ENCODE measurements at regions not wholly inside any gene's neighbourhood (a gene's known extent, or its start where the extent isn't known, plus 50 kb on each side); places are given as distances from the start of the nearest gene placed in this dataset.

- Mint-ChIP-seq H3K9me3 (no peaks in the 10 kb centered on the region), H3K27ac (no peak overlapping the region), H3K4me1 (peaks cover 12% of the 10 kb centered on the region), H3K27me3 (ENCODE audit: insufficient read depth) (no peaks in the 10 kb centered on the region), H3K4me3 (no peak overlapping the region), H3K36me3 (ENCODE audit: low read depth) (peaks cover 14% of the 10 kb centered on the region)
- 77 to 100% methylated on average over 1 of the region's 2 CpGs for WGBS, 2 experiments (ENCODE audit: insufficient coverage in 1 of 2, insufficient read length in 1 of 2)
- H3K36me3 ChIP-seq (ENCODE audit: control insufficient read depth, insufficient read depth, low read length) = peaks cover 5% of the 10 kb centered on the region
- no peaks in the 10 kb centered on the region for H3K9me3 ChIP-seq (ENCODE audit: control insufficient read depth, low read length)
- no peaks in the 10 kb centered on the region for H3K27me3 ChIP-seq (ENCODE audit: control insufficient read depth, insufficient read depth, low read length, poor library complexity, severe bottlenecking)
- H3K9ac ChIP-seq (ENCODE audit: extremely low read depth, low read length, poor library complexity, severe bottlenecking) = no peak overlapping the region
- no peak overlapping the region for H3K27ac ChIP-seq (ENCODE audit: low read depth, low read length)
- H3K4me1 ChIP-seq (ENCODE audit: control insufficient read depth, insufficient read depth, low read length) = no peaks in the 10 kb centered on the region
- no peak overlapping the region for H3K4me3 ChIP-seq (ENCODE audit: low read length)
- no peak for DNase-seq
- no peak for TF ChIP-seq CTCF (conservative IDR thresholded peaks at IDR 0.05)
Observed at GRCh38 chrX:139112432-139112831, 400.9 kb upstream of the FGF13 start.

- WGBS, 2 experiments (ENCODE audit: insufficient coverage in 1 of 2, insufficient read length in 1 of 2) = 87 to 89% methylated on average over 1 to 2 of the region's 2 CpGs
- no peak for DNase-seq
- H3K4me1 ChIP-seq (ENCODE audit: control insufficient read depth, insufficient read depth, low read length) = no peaks in the 10 kb centered on the region
- H3K9me3 Mint-ChIP-seq = no peaks in the 10 kb centered on the region
- no peak overlapping the region for H3K4me3 Mint-ChIP-seq
- H3K4me1 Mint-ChIP-seq = peaks cover 31% of the 10 kb centered on the region
- H3K36me3 ChIP-seq (ENCODE audit: control insufficient read depth, insufficient read depth, low read length) = peaks cover 7% of the 10 kb centered on the region
- H3K9me3 ChIP-seq (ENCODE audit: control insufficient read depth, low read length) = no peaks in the 10 kb centered on the region
- no peak for TF ChIP-seq CTCF (conservative IDR thresholded peaks at IDR 0.05)
- H3K27ac ChIP-seq (ENCODE audit: low read depth, low read length) = no peak overlapping the region
- no peak overlapping the region for H3K9ac ChIP-seq (ENCODE audit: extremely low read depth, low read length, poor library complexity, severe bottlenecking)
- no peak overlapping the region for H3K4me3 ChIP-seq (ENCODE audit: low read length)
- H3K27me3 ChIP-seq (ENCODE audit: control insufficient read depth, insufficient read depth, low read length, poor library complexity, severe bottlenecking) = no peaks in the 10 kb centered on the region
- peaks cover 8% of the 10 kb centered on the region for H3K36me3 Mint-ChIP-seq (ENCODE audit: low read depth)
- no peaks in the 10 kb centered on the region for H3K27me3 Mint-ChIP-seq (ENCODE audit: insufficient read depth)
- no peak overlapping the region for H3K27ac Mint-ChIP-seq
Observed at GRCh38 chrX:139106069-139106468, 394.6 kb upstream of the FGF13 start.

- WGBS, 2 experiments (ENCODE audit: insufficient coverage in 1 of 2, insufficient read length in 1 of 2) = 97% methylated on average over 6 of the region's 6 CpGs; no CpG with 5 or more reads in 1 of the 2 experiments
- peaks cover 6% of the 10 kb centered on the region for H3K36me3 Mint-ChIP-seq (ENCODE audit: low read depth)
- no peaks in the 10 kb centered on the region for H3K9me3 Mint-ChIP-seq
- no peak overlapping the region for H3K4me3 Mint-ChIP-seq
- no peak for DNase-seq
- Histone ChIP-seq H3K9me3 (ENCODE audit: control insufficient read depth, low read length) (no peaks in the 10 kb centered on the region), H3K9ac (ENCODE audit: extremely low read depth, low read length, poor library complexity, severe bottlenecking) (no peak overlapping the region), H3K36me3 (ENCODE audit: control insufficient read depth, insufficient read depth, low read length) (no peaks in the 10 kb centered on the region), H3K27ac (ENCODE audit: low read depth, low read length) (no peak overlapping the region), H3K4me1 (ENCODE audit: control insufficient read depth, insufficient read depth, low read length) (no peaks in the 10 kb centered on the region), H3K4me3 (ENCODE audit: low read length) (no peak overlapping the region), H3K27me3 (ENCODE audit: control insufficient read depth, insufficient read depth, low read length, poor library complexity, severe bottlenecking) (no peaks in the 10 kb centered on the region)
- H3K27ac Mint-ChIP-seq = no peak overlapping the region
- TF ChIP-seq CTCF (conservative IDR thresholded peaks at IDR 0.05) = no peak
- no peaks in the 10 kb centered on the region for H3K27me3 Mint-ChIP-seq (ENCODE audit: insufficient read depth)
- H3K4me1 Mint-ChIP-seq = no peaks in the 10 kb centered on the region
Observed at GRCh38 chrX:139094671-139095592, 383.4 kb upstream of the FGF13 start.

Measured in endodermal cell (in vitro differentiated cells).